HEK293 (cell line): ENCODE measurements at regions not wholly inside any gene's neighbourhood (a gene's known extent, or its start where the extent isn't known, plus 50 kb on each side); places are given as distances from the start of the nearest gene placed in this dataset.

Source experiments
- CTCF ChIA-PET: fragments of 350-600 bp; formaldehyde crosslinking; extraction: SDS; loops from one replicate; lab custom pipeline; 2021; ENCODE audit warnings: antibody characterized with exemption; lab: Yijun Ruan, JAX
- POLR2A ChIA-PET: fragments of 300-600 bp; formaldehyde crosslinking; extraction: SDS; loops from one replicate; lab custom pipeline; 2020; ENCODE audit warnings: antibody characterized with exemption, inconsistent platforms; lab: Yijun Ruan, JAX
- H3K27ac ChIP-seq: fragments of 200-500 bp; sonication (Bioruptor generic); 2 replicates; pipeline ENCODE4 v1.5.1; 2014; ENCODE audit warnings: low read depth, low read length, control low read depth, inconsistent platforms; ENCODE audit errors: extremely low read depth
- H3K36me3 ChIP-seq, 2 experiments: fragments of 200-500 bp in 1 of 2; sonication (Bioruptor generic) in 1 of 2; 1 replicate in 1 of 2; 2 replicates in 1 of 2; pipeline ENCODE4 v1.5.1; 2014 to 2017; ENCODE audit warnings: inconsistent platforms in 2 of 2, low read length in 2 of 2; ENCODE audit not compliant: control insufficient read depth in 2 of 2, insufficient read depth in 1 of 2
- H3K4me1 ChIP-seq: fragments of 200-500 bp; sonication (Bioruptor generic); 2 replicates; pipeline ENCODE4 v1.5.1; 2014; ENCODE audit warnings: mild to moderate bottlenecking, low read length, inconsistent platforms; ENCODE audit not compliant: control insufficient read depth, insufficient read depth
- H3K4me3 ChIP-seq: 2 replicates; pipeline ENCODE4 v1.5.1; 2011; ENCODE audit warnings: low read depth, mild to moderate bottlenecking, control low read depth, low read length, moderate library complexity
- H3K9me3 ChIP-seq: fragments of 200-500 bp; sonication (Bioruptor generic); 2 replicates; pipeline ENCODE4 v1.5.1; 2014; ENCODE audit warnings: low read depth, low read length, inconsistent platforms; ENCODE audit not compliant: control insufficient read depth, insufficient read depth
- GLI4 ChIP-seq: fragments of 450-650 bp; formaldehyde crosslinking; IDR thresholded peaks from 2 replicates; pipeline ENCODE4 v1.5.1; 2016; ENCODE audit warnings: missing biosample characterization, missing genetic modification characterization
- KLF7 ChIP-seq: fragments of 450-650 bp; formaldehyde crosslinking; IDR thresholded peaks from 2 replicates; pipeline ENCODE4 v1.5.1; 2016; ENCODE audit warnings: missing biosample characterization, missing genetic modification characterization, borderline replicate concordance
- RBAK ChIP-seq: fragments of 450-650 bp; formaldehyde crosslinking; IDR thresholded peaks from 2 replicates; pipeline ENCODE4 v1.5.1; 2016; ENCODE audit warnings: missing biosample characterization, missing genetic modification characterization
- ZBTB20 ChIP-seq: fragments of 450-650 bp; formaldehyde crosslinking; IDR thresholded peaks from 2 replicates; pipeline ENCODE4 v1.5.1; 2016; ENCODE audit warnings: missing biosample characterization, missing genetic modification characterization
- ZNF157 ChIP-seq: fragments of 450-650 bp; formaldehyde crosslinking; IDR thresholded peaks from 2 replicates; pipeline ENCODE4 v1.5.1; 2016; ENCODE audit warnings: missing biosample characterization, missing genetic modification characterization
- ZNF184 ChIP-seq: fragments of 450-650 bp; IDR thresholded peaks from 2 replicates; pipeline ENCODE4 v1.5.1; 2018; ENCODE audit warnings: missing biosample characterization, mild to moderate bottlenecking, missing genetic modification characterization
- ZNF202 ChIP-seq: fragments of 450-650 bp; formaldehyde crosslinking; IDR thresholded peaks from 2 replicates; pipeline ENCODE4 v1.5.1; 2016; ENCODE audit warnings: missing biosample characterization, missing genetic modification characterization, borderline replicate concordance
- ZNF211 ChIP-seq: fragments of 450-650 bp; formaldehyde crosslinking; IDR thresholded peaks from 2 replicates; pipeline ENCODE4 v1.5.1; 2016; ENCODE audit warnings: low read depth, missing biosample characterization, missing genetic modification characterization
- ZNF24 ChIP-seq: fragments of 450-650 bp; formaldehyde crosslinking; IDR thresholded peaks from 2 replicates; pipeline ENCODE4 v1.5.1; 2016; ENCODE audit warnings: missing biosample characterization, missing genetic modification characterization
- ZNF311 ChIP-seq: fragments of 450-650 bp; formaldehyde crosslinking; IDR thresholded peaks from 2 replicates; pipeline ENCODE4 v1.5.1; 2017; ENCODE audit warnings: missing biosample characterization, missing genetic modification characterization, borderline replicate concordance
- ZNF513 ChIP-seq: fragments of 450-650 bp; IDR thresholded peaks from 2 replicates; pipeline ENCODE4 v1.5.1; 2018; ENCODE audit warnings: missing biosample characterization, missing genetic modification characterization
- ZNF518A ChIP-seq: fragments of 450-650 bp; formaldehyde crosslinking; conservative IDR thresholded peaks from 2 replicates; pipeline ENCODE4 v1.5.1; 2016; ENCODE audit warnings: low read depth, missing biosample characterization, missing genetic modification characterization
- ZNF677 ChIP-seq: fragments of 450-650 bp; IDR thresholded peaks from 2 replicates; pipeline ENCODE4 v1.5.0; 2018; ENCODE audit warnings: missing biosample characterization, mild to moderate bottlenecking, missing genetic modification characterization, moderate library complexity
- ZNF704 ChIP-seq: fragments of 450-650 bp; formaldehyde crosslinking; IDR thresholded peaks from 2 replicates; pipeline ENCODE4 v1.5.1; 2016; ENCODE audit warnings: missing biosample characterization, missing genetic modification characterization
- ZNF776 ChIP-seq: fragments of 450-650 bp; formaldehyde crosslinking; IDR thresholded peaks from 2 replicates; pipeline ENCODE4 v1.5.0; 2017; ENCODE audit warnings: missing biosample characterization, missing genetic modification characterization, borderline replicate concordance
- TF ChIP-seq, protein P1 (sequence below): fragments of 450-650 bp; formaldehyde crosslinking; IDR thresholded peaks from 2 replicates; pipeline ENCODE4 v1.5.1; 2016; ENCODE audit warnings: missing biosample characterization, missing genetic modification characterization
- TF ChIP-seq, protein P2 (sequence below): fragments of 450-650 bp; formaldehyde crosslinking; IDR thresholded peaks from 2 replicates; pipeline ENCODE4 v1.5.1; 2017; ENCODE audit warnings: missing biosample characterization, missing genetic modification characterization

DNA sequence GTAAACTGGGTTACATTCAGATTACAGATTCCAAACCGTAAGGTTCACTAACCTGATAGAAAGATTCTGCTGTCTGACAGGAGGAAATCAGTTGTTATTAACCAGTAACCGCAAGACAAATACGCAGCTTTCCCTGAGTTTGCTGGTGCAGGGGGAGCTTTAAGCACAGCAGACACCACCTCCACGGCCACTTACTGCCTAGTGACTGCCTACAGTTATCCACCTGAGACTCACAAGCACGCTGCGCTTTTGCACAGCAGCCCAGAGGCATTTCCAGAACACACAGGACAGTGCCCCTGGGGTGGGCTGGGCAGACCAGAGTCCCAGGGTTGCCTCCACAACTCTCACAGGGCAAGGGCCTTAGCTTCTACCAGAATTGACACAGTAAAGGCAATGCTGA is 90.9 kb downstream of the CTTN start:
- ChIA-PET CTCF (interaction anchor here (0.8 kb wide), 1 partner anchor 15 kb away, joined by 4 read pairs; no protein-coding TSS in a partner anchor), POLR2A (no interaction called here)
- no peaks in the 10 kb centered on the region for H3K4me1 ChIP-seq
- H3K4me3 ChIP-seq: no peak overlapping the region
- no peaks in the 10 kb centered on the region for H3K36me3 ChIP-seq
- H3K9me3 ChIP-seq: no peaks in the 10 kb centered on the region
- no peak for TF ChIP-seq ZNF24
- TF ChIP-seq ZNF311 (tag by site-specific recombination): no peak
- TF ChIP-seq ZNF518A (tag by site-specific recombination): no peak
- no peak overlapping the region for H3K27ac ChIP-seq

DNA sequence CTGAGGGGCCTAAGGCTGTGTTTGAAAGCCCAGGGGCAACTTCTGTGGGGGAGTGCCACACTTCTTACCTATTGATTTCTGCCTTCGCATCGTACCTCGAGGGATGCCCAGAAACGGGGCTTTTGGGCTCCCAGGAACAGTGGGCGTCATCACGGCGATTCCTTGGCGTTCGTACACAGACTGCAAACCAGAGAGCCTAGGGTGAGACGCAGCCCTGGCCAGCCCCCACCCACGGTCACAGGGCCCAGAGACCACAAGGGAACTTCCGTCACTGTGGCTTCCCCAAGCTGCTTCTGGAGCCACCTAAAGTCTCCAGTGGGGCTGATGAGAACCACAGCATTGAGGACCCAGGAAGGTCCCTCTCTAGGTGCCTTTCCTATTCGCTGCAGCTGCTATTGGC is 91.9 kb downstream of the CTTN start:
- H3K4me3 ChIP-seq: no peak overlapping the region
- CTCF ChIA-PET: interaction anchor here (0.5 to 0.7 kb wide), 2 partner anchors 34 to 260 kb away, joined by 3 read pairs; no protein-coding TSS in a partner anchor
- TF ChIP-seq ZNF184 (tag by site-specific recombination) (no peak), ZNF677 (tag by site-specific recombination) (no peak), KLF7 (no peak), ZNF513 (no peak), ZNF776 (tag by site-specific recombination) (no peak)
- TF ChIP-seq, all 188 proteins: peak for 0
- H3K36me3 ChIP-seq: no peaks in the 10 kb centered on the region
- H3K27ac ChIP-seq: no peak overlapping the region
- POLR2A ChIA-PET: no interaction called here
- no peaks in the 10 kb centered on the region for H3K4me1 ChIP-seq
- H3K9me3 ChIP-seq: no peaks in the 10 kb centered on the region

DNA sequence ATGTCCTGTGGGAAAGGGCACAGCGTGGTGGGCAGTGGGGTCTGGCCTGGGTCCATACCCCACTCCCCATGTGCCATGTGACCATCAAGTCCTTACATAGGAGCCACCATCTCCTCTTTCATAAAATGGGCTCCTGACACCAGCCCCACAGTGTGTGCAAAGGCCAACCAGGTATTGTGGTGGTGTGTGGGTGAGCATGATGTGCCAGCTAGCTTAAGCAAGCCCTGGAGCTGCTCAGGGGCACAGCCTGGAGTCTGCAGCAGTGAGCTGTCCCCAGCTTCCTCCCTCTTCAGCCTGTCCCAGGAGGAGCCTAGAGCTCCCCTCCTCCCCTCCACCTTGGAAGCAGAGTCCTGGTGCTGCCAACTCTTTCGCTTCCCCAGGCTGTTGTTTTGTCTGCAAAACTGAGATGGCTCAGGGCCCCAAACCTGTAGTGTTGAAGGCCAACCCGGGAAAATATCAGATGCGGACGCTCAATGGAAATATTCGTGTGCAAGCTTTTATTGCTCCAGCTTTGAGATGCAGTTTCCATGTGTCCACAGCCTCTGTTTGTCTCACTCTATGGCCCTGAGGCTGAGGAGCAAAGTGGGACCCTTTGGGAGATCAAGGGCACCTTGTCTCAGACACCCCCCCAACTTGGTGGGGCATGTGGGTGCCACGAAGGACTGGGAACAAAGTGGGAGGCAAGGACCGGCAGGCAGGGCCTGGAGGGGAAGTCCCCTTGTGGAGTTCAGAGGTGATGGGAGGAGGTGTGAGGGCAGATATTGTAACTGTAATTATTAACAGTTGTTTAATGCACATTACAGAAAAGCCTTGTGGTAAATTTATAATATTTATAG is 92.6 kb downstream of the CTTN start:
- no peaks in the 10 kb centered on the region for H3K36me3 ChIP-seq
- H3K27ac ChIP-seq: no peak overlapping the region
- CTCF ChIA-PET: interaction anchor here (0.7 kb wide), 1 partner anchor 259 kb away, joined by 3 read pairs; no protein-coding TSS in a partner anchor
- H3K4me1 ChIP-seq: no peaks in the 10 kb centered on the region
- H3K9me3 ChIP-seq: no peaks in the 10 kb centered on the region
- no peak overlapping the region for H3K4me3 ChIP-seq
- POLR2A ChIA-PET: no interaction called here
- TF ChIP-seq ZBTB20 (tag by site-specific recombination): no peak
- no peak for TF ChIP-seq ZNF211 (tag by site-specific recombination)
- no peak for TF ChIP-seq RBAK (tag by site-specific recombination)
- TF ChIP-seq ZNF157 (tag by site-specific recombination): no peak
- TF ChIP-seq, protein P1, sequence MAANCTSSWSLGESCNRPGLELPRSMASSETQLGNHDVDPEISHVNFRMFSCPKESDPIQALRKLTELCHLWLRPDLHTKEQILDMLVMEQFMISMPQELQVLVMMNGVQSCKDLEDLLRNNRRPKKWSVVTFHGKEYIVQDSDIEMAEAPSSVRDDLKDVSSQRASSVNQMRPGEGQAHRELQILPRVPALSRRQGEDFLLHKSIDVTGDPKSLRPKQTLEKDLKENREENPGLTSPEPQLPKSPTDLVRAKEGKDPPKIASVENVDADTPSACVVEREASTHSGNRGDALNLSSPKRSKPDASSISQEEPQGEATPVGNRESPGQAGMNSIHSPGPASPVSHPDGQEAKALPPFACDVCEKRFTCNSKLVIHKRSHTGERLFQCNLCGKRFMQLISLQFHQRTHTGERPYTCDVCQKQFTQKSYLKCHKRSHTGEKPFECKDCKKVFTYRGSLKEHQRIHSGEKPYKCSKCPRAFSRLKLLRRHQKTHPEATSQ (tag by site-specific recombination): no peak
- no peak for TF ChIP-seq ZNF202 (tag by site-specific recombination)
- TF ChIP-seq ZNF513: no peak
- TF ChIP-seq, protein P2, sequence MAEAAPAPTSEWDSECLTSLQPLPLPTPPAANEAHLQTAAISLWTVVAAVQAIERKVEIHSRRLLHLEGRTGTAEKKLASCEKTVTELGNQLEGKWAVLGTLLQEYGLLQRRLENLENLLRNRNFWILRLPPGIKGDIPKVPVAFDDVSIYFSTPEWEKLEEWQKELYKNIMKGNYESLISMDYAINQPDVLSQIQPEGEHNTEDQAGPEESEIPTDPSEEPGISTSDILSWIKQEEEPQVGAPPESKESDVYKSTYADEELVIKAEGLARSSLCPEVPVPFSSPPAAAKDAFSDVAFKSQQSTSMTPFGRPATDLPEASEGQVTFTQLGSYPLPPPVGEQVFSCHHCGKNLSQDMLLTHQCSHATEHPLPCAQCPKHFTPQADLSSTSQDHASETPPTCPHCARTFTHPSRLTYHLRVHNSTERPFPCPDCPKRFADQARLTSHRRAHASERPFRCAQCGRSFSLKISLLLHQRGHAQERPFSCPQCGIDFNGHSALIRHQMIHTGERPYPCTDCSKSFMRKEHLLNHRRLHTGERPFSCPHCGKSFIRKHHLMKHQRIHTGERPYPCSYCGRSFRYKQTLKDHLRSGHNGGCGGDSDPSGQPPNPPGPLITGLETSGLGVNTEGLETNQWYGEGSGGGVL: no peak
- no peak for TF ChIP-seq GLI4 (tag by site-specific recombination)
- TF ChIP-seq ZNF704 (tag by site-specific recombination): no peak
